Suppressor macrophage (primary cell): ENCODE measurements at regions not wholly inside any gene's neighbourhood (a gene's known extent, or its start where the extent isn't known, plus 50 kb on each side); places are given as distances from the start of the nearest gene placed in this dataset.

ENCODE experiments used
- DNase-seq, 4 experiments: peaks; one replicate each; pipeline ENCODE4 v3.0.0-alpha.2; 2020 to 2022

DNA sequence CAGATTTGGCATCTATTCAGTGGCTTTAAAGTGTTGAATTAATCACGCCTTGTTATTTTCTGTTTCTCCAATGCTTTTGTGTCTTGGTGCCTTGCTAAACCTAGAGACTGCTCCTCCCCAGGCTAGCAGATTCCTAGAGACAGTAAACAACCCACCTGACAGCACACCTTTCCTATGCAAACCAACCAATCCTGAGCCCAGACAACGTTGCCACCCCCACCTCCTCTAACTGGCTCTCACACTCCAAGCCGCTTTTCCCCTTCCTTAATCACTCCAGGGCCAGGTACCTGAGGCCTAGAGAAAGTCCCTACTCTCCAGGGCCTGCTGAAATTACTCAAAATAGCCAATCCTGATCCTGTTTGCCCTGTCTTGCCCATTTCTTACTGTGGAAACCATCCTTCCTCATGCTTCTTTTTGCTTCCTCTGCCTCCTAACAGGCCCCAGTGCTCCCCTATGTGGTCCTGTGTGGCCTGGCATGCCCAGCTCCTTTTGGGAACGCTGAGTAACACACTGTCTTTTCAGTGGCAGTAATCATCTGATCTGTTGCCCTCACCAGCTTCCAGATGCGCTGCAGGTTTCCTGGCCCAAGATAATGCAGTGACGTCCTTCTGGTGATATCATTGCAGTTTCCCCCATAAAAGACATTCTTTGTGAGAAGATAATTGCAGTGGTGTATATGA is 53.4 kb downstream of the GAS1 start:
- DNase-seq, result peak in 3 of 4 experiments; percentile 2 to 15 (median 8)

DNA sequence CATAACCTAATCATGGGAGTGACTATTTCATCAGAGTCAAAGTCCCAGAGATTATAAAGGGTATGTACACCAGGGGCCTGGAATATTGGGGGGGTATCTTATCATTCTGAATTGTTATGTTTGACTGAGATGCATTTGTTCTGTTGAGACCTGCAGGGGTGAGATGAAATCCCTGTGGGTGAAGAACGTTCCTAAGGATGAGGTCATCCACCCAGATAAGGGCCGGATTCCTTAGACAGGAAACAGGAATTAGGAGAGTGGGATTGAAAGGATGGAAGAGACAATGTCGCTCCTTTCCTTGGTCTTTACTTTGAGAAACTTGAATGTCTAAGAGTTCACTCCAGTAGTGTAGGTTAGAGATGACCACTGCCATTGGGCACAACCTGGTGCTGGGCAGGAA is 54.7 kb downstream of the GAS1 start:
- no peak for DNase-seq

DNA sequence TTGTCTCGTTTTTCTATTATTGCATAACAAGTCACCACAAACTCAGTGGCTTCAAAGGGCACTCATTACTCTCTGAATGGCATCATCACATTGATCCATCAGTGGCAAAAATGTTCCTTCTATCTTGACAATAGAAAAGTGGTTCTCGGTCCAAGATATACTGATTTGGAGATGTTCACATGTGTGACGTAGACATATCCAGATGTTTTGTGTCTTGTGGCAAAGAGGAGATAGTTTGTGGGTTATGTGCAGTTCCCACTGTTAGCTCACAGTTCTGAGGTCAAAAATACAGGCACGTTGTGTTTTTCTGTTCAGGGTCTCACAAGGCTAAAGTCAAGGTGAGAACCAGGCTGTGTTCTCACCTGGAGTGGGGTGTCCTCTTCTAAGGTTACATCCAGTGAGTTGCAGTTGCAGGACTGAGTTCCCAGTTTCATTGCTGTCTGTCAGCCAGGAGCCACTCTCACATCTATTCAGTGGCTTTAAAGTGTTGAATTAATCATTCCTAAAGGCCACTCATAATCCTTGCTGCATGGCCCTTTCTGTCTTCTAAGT is 55.3 kb downstream of the GAS1 start:
- DNase-seq, result no peak

DNA sequence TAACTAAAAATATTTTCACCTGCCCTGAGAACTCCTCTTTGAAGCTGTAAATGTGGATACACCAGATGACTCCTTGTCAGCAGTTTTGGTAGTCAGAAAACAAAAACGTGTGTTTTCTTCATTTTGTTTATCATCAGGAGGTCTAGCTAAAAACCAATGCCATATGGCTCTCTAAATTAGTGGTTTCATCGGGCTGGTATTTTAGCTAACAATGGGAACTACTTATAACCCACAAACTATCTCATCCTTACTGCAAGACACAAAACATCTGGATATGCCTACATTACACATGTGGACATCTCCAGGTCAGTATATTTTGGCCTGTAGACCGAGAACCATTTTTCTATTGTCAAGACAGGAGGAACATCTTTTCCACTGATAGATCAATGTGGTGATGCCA is 56.2 kb downstream of the GAS1 start:
- no peak for DNase-seq

DNA sequence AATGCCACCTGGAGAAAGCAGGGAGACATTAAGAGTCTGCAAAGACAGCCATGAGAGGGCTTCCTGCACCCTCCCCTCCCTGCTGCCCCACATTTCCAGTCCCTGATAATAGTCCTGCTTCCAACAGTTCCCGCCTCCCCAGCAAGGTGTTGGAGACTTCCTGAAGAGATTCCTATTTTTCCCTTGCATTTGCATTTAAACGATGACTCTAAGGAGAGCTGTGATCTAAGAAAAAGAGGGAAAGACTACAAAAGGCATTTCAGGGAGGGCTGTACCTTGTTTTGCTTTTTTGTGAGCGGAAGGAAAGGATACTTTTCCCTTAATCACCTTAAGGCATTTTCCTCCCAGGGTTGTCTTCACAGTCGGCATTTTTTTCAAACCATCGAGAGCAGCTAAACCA is 62.1 kb downstream of the GAS1 start:
- no peak for DNase-seq

DNA sequence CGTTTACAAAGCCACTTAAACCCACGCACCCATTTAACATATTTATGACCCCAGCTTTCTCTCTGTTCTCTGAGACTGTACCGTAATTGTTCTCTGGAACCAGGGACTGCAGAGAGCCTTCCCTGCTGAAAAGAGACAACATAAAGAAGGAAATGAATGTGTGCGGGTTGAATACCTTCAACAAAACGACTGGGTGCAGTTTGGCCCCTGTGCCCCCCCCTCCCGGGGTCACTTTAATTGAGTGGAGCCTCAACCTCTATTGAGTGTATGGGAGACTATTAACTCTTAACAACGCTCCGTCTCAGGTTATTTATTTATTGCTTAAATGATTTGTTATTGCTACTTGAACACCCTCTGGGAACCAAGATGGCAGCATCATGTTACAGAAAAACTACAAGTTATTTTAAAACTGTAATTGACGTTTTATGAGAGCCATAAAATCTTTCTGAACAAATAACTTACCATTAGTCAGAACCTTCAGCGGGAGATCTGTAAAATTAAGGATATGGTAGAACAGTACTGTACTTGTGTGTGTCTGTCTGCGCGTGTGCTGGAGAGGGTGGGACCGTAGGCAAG is 70.6 kb downstream of the GAS1 start:
- no peak for DNase-seq

DNA sequence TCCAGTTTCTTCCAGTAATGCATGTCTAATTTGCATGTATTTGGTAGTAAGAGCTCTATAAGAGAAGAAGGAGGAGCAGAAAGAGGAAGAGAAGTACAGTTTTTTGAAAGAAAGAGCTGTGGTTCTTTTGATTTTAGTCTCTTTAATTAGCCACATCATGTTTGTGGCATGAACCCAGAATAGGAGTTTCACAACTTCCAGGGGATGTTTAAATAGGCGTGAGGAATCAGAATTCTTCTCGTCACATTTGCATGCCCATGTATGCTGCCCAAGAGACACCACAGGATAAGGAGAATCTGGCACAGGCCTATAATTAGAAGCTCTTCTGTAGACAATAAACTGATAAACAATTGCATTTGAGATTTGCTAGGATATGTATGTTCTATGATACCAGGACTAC is 78.7 kb downstream of the GAS1 start:
- DNase-seq, result peak in 1 of 4 experiments; percentile 2

DNA sequence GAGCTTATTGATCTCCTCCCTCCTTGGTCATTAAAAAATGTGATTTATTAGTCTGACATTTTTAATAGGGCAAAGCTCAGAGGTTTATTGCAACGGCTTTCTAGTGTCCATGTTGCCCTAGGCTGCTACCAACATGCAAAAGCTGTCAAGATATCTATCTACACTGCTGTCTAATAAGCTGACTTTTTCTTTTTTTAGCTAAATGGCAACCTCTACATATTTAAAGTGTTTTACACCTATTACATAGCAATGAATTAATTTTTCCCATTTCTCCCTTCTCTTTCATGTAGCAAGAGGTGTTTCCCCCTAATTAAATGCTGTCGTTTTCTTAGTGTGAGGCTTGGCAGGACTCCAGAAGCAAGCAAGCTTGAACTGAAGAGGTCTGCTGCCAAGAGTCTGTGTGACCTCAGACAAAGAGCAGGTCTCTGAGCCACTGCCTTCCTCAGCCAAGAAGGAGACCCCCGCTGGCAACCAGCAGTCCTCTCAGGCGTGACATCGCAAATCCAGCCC is 79.4 kb downstream of the GAS1 start:
- no peak for DNase-seq

DNA sequence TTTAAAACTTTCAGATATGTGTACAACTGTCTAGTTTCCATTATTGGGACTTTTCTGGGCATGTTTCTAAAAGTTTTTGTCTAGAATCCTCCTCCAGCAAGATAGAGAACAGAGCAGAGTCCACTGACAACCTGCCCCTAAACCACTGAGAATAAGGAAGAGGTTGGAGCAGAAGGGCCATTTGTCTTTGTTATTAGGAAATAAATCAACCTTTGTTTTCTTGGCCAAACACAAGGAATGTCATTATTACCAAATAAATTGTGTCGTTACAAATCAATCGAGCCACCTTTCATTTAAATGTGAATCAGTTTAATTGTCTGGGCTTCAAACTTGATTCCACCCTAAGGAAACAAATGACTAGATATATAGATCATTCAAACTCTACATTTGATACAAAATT is 81.4 kb downstream of the GAS1 start:
- no peak for DNase-seq

DNA sequence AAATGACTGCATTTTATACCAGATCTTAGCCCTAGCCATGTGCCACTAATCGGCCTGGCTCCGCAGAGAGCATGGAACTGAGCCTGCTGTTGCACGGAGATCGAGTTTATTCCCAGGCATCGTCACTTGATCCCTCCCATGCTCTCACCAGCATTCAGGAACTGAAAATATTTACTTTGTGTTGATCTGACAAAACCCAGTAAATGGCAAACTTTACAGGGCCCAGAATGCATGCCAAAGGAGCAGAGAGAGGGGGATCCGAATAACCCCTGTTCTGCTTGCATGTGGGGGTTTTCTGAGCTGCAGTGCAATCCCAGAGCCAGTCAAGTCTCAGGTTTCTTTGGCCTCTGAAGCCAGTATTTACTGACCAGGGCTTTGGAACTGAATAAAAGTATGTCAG is 87.3 kb downstream of the GAS1 start:
- DNase-seq, result no peak

DNA sequence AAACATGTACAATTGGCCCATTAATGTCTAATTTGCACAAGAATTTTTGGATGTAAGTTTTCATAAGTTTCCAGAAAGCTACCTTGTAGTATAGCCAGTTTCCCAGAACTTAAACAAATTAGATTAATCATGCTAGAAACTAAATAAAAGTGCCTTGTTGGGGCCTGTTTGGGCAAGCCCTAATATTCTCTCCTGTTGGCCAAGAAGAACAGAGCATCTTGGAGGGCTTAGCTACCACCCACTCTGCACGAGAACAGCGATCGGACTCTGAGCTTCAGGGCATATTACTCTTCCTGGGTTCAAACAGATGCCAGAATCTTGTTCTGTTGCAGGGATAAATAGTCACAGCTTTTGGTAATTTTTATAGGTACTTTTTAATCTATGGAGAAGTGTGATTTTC is 88.2 kb downstream of the GAS1 start:
- DNase-seq, result no peak

DNA sequence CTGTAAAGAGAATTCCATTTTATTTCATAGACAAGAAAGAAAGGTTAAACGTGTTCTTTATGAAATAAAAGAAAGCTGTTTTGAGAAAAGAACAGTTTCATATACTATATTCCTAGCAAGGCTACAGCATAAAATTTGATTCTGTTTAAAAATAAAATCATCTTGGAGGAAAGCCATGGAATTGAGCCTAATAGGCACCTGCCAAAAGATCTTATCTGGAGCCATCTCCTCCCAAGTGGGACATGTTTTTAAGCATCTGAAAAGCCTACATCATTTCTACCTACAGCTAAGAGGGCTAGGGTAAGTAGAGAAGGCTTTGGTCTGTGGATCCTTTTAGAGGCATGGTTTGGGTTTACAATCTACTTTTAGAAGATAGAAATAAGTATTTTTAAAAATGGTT is 89.3 kb downstream of the GAS1 start:
- DNase-seq, result no peak

DNA sequence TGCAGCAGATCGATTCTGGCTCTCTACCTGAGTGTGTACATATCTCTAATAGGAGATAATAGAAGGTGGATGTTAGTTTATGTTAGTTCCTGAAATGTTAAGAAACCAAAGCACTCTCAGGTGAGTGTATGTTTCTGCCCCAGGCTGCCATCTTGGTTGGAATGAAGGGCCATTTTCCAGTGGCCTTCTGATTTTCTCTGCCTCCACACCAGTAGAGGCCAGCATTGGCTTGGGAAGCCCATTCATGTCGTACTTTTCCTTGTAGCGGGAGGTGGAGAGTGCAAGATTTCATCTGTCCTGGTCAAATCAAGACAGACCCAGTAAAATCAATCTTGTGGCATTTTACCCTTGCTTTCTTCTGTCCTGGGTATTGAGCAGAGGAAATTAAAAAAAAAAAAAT is 91.0 kb downstream of the GAS1 start:
- no peak for DNase-seq

DNA sequence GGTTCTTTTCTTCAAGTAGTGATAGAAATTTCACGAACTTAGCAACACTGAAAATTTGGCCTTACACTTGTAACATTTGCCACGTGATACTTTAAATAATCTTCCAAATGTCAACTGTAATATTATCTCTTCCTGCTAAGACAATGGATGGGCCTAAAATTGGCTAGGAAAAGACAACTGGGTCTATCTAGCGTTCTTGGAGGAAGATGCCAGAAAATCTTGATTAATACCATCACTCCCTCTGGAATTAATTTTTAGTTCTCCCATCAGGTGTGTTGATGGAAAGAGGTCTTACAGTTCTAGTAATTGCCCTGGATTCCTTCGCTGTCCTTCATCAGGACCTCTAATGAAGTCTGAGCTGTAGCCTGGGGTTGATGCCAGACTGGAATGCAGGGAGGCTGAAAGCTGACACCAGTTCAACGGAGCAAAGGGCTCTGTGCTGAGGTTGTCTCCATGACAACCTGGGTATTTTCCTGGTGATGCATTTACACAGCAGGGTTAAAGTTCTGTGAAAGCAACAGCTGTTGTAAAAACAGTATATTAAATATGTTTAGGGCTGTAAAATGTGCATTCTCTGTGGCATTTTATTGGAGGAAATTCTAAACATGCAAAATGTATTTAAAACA is 92.3 kb downstream of the GAS1 start:
- DNase-seq, result no peak

DNA sequence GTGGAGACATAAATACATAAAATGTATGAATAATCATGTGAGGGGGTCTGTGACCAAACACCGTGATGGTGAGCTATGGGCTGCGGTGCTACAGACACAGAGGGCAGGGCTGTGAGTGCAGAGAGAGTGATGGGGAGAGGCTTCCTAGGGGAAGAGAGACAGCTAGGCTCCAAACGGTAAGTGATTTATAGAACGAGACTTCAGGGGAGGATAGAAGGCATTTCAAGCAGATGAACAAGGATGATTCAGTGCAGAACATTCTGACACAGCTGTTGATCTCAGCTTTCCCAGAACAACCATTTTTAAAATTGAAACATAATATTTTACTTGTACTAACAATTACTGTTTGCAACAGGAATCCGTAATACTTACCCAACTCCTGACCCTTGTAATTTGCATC is 100.7 kb downstream of the GAS1 start:
- DNase-seq, result no peak

DNA sequence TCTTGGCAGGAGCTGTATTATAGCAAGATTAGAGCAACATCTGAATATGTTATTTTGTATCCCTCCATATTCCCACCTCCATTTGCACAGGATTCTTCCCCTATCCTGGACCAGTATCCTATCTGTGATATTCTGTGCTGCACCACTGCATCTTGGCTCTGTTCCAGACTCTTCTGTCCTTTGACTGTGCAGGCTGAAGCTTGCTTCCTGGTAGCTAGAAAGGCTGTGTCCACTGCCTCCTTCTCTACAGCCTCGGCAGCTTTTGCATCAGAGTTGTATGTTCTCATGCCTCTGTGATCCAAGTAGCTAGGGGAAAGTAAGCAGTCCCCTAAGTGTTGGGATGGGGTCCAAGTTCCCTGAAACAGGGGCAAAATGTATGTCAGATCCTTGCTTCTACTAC is 104.1 kb downstream of the GAS1 start:
- DNase-seq, result no peak

DNA sequence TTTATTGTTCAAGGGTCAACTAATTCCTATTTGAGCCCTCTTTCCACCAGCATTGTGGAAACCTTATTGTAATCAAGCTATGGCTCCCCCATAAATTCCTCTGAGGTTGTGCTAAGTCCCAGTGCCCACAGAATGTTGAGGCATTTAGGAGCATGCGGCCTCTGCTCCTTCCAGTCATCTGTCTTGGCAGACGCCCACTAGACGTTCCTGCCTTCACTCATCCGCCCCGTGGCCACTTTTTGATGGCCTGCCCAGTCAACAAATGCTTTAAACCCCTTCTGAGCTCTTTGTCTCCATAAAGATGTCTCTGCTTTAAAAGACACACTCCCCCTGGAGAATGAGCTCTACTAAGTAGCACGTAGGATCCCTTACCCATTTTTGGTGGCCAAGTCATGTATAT is 104.7 kb downstream of the GAS1 start:
- DNase-seq, result no peak

DNA sequence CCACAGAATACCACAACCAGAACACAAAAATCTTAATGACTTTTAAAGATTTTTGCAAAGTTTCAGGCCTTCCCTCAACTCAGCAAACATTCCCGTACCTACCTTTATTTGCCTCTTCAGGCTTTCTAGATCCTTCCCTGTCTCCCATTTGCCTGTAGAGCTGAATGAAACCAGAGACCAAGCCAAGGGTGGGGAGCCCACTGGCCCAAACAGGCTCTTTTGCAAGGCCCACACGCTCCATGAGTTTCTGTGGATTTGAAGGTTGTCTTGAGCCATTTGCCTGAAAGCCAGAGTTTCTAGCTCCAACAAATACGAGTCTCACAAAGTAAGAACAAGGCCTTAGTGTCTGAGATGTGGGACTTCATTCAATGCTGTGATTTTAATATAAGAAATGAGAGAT is 107.8 kb downstream of the GAS1 start:
- no peak for DNase-seq

DNA sequence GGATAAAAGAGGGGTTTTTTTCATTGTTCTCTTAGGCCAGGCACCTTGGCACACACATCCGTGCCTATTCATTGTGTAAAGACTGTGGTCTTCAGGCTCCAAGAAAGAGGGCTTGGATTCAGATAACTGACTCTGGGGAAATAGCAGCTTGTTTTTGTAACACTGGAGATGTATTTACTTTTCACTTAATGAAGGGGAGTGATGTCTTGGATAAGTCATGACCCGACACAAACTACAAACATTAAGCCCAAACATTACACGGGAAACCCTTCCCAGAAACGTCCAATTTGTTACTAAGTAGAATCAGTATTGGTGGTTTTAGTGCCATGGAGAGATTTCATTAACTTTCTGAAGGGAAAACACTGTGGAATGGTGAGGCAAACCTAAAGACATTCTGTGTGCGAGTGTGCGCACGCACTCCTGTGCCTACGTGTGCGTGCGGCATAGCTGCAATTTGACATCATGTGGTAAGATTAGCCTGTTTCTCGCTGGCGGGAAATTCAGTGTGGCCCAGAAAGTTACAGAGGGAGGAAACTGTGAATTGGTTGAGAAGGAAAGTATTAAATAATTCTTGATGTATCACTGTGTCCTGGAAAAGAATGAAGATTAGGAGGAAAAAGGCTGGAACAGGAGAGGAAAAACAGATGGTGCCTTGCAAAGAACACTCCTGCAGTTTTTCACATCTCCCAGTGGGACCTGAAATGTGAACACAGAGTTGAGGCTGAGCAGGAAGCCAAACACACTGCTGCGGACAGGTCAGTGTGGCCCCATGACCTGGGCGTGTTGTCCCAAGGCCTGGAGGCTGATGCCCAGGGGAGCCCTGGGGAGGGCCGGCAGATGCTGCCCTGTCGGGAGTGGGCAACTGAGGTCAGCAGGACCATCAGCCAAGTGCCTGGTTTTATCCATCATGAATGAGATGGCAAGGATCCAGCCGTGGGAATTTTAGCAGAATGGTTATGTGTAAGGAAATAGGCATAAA is 108.5 kb downstream of the GAS1 start:
- DNase-seq, result no peak

DNA sequence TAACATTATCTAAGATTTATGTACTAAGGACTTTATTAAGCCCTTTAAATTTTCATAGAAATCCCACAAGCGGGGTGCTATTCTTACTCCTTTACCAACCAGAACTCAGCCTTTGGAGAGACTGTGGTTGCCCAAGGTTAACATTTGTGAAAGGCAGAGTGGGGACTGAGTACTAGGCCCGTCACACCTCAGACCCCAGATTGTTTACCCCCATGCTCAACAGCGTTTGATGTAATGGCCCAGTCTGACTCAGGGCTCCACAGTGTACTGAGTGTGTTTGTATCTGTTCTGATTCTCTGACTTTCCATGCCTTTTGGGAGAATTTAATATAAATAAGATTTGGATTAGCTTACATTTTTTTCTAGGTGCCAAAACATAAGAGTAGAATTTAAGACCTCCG is 110.0 kb downstream of the GAS1 start:
- no peak for DNase-seq

DNA sequence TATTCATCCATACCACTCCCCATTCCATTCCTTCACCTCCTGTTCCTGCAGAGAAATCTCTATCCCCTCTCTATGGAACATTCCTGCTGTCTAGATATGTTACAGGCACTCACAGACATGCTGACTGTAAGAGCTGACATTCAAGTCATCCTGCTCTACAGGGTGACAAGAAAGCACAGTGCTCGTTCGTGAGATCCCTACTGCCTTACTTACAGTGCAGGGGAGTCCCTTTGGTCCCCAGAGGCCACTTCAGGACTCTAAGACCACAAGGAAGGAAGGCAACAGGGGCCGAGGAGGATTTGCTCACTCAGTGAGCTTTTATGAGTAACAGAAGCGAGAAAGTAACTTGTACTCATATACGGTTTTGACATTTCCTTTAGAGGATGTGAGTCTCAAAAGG is 110.5 kb downstream of the GAS1 start:
- no peak for DNase-seq

DNA sequence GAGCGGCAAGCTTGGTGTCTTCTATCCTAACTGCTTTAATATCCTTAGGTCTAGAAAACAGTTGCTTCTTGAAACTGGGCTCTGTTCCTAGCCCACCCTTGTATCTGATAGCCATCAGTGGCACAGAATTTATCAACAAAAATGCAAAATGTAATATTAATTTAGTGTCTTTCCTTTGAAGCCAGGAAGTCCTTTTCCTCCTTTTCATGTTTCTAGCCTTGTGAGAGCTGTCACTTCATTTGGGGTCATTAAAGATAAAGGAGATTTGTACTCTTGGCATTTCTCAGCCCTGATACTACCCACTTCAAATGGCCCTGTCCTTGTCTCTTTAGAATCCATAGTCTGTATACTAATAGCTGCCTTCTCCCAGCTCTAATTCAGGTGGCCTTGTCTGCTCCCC is 111.0 kb downstream of the GAS1 start:
- no peak for DNase-seq

DNA sequence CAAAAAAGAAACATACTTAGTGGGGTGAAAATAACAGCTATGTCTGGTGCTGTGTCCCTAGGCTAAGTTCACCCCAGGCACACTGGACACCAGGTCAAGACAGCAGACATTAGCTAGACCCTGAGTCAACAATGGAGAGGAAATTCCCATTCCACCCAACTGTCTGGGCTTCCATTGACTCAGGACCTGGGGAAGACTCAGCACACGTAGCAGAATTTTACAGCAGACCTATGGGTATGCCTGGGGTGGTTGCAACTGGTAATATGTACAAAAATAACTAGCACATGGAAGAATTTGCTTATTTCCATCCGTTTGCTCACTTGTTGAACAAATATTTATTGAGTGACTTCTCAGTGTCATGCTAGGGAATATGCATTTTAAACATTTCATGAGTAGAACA is 117.0 kb downstream of the GAS1 start:
- DNase-seq, result no peak
